CD4-positive, CD25-positive, alpha-beta regulatory T cell (primary cell): ENCODE measurements at regions not wholly inside any gene's neighbourhood (a gene's known extent, or its start where the extent isn't known, plus 50 kb on each side); places are given as distances from the start of the nearest gene placed in this dataset.

ENCODE experiments used
- ATAC-seq, 2 donors: fragments of 150-1000 bp; cut with Tn5 transposase; one replicate each; pipeline ENCODE4 v1.10.0; 2021; ENCODE audit warnings: low read depth in 2 of 2, moderate number of reproducible peaks in 2 of 2, moderate library complexity in 1 of 2
- DNase-seq, 3 donors: peaks; one replicate each; pipeline versions ENCODE4 v3.0.0 to v3.0.0-alpha.2; 2012 to 2022; ENCODE audit warnings: mixed read lengths in 1 of 3
- H3K27ac ChIP-seq: one replicate; pipeline ENCODE4 v1.7.0; 2013; ENCODE audit warnings: mild to moderate bottlenecking, low read length; ENCODE audit not compliant: insufficient read depth, poor library complexity, severe bottlenecking
- H3K27me3 ChIP-seq: one replicate; pipeline ENCODE4 v1.7.0; 2013; ENCODE audit warnings: low read length; ENCODE audit not compliant: control insufficient read depth, insufficient read depth
- H3K36me3 ChIP-seq: one replicate; pipeline ENCODE4 v1.7.0; 2013; ENCODE audit warnings: mild to moderate bottlenecking, low read length, moderate library complexity; ENCODE audit not compliant: control insufficient read depth, insufficient read depth
- H3K4me1 ChIP-seq: 2 replicates; pipeline ENCODE4 v1.7.0; 2013; ENCODE audit warnings: mild to moderate bottlenecking, low read length; ENCODE audit not compliant: insufficient read depth, control insufficient read depth, poor library complexity, severe bottlenecking
- H3K4me3 ChIP-seq: one replicate; pipeline ENCODE4 v1.7.0; 2013; ENCODE audit warnings: low read depth, mild to moderate bottlenecking, low read length, moderate library complexity
- H3K9me3 ChIP-seq, 2 experiments: 1 replicate in 1 of 2; 2 replicates in 1 of 2; pipeline ENCODE4 v1.7.0; 2013; ENCODE audit warnings: low read length in 2 of 2, mild to moderate bottlenecking in 1 of 2, moderate library complexity in 1 of 2; ENCODE audit not compliant: control insufficient read depth in 2 of 2
- H3K27ac Mint-ChIP-seq, 3 donors: one replicate each; pipeline ENCODE4 v1.8.0; 2020 to 2022; ENCODE audit warnings: mild to moderate bottlenecking in 3 of 3, mixed read lengths in 3 of 3, moderate library complexity in 2 of 3
- H3K27me3 Mint-ChIP-seq: one replicate; pipeline ENCODE4 v1.8.0; 2022; ENCODE audit warnings: mild to moderate bottlenecking, mixed read lengths
- H3K36me3 Mint-ChIP-seq: one replicate; pipeline ENCODE4 v1.8.0; 2020; ENCODE audit warnings: mixed read lengths
- H3K4me1 Mint-ChIP-seq, 4 donors: one replicate each; pipeline ENCODE4 v1.8.0; 2020 to 2022; ENCODE audit warnings: mixed read lengths in 4 of 4, mild to moderate bottlenecking in 1 of 4
- H3K4me3 Mint-ChIP-seq, 4 donors: one replicate each; pipeline ENCODE4 v1.8.0; 2020 to 2022; ENCODE audit warnings: mild to moderate bottlenecking in 4 of 4, mixed read lengths in 4 of 4, moderate library complexity in 3 of 4
- H3K9me3 Mint-ChIP-seq, 7 donors: one replicate each; pipeline ENCODE4 v1.8.0; 2020 to 2022; ENCODE audit warnings: mixed read lengths in 7 of 7, mild to moderate bottlenecking in 3 of 7, moderate library complexity in 2 of 7

DNA sequence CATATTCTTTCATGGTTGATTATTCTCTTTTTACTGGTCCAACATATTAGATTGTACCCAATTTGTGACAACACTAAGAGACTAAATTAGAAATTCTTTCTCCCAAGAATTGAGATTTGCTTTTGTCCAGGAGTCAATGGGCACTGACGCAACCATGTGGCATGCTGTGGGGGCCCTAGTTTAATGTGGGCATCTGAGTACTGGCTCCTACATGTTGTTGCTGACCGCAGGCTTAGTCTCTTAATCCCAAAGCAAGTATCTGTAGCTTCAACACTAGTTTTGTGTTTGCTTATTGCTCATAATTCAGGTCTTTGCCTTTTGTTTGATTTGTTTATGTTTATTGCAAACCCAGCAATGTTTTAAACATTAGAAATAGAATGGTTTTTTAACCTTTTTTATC lies 263.4 kb upstream of the NDST4 start:
- Histone ChIP-seq H3K27ac (no peak overlapping the region), H3K4me1 (no peaks in the 10 kb centered on the region), H3K9me3 (peaks cover 0 to 3% of the 10 kb centered on the region in 2 experiments), H3K27me3 (no peaks in the 10 kb centered on the region), H3K36me3 (no peaks in the 10 kb centered on the region), H3K4me3 (no peak overlapping the region)
- DNase-seq (no peak), ATAC-seq (no peak)
- no peak overlapping the region for H3K4me3 Mint-ChIP-seq
- no peaks in the 10 kb centered on the region for H3K27me3 Mint-ChIP-seq
- no peaks in the 10 kb centered on the region for H3K4me1 Mint-ChIP-seq
- H3K27ac Mint-ChIP-seq: no peak overlapping the region
- H3K36me3 Mint-ChIP-seq: no peaks in the 10 kb centered on the region
- peaks cover 0 to 14% (median 4%) of the 10 kb centered on the region in 7 donors for H3K9me3 Mint-ChIP-seq

DNA sequence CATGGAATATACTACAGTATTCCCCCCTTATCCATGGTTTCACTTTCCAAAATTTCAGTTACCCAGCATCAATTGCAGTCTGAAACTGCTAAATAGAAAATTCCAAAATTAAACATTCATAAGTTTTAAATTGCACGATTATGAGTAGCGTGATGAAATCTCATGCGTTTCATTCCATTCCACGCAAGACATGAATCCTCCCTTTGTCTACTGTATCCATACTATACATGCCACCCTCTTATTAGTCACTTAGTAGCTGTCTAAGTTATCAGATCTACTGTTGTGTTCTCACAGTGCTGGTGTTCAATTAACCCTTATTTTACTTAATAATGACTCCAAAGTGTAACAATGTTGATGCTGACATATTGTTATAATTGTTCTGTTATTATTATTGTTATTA lies 261.2 kb upstream of the NDST4 start:
- Histone ChIP-seq H3K36me3 (no peaks in the 10 kb centered on the region), H3K27ac (no peak overlapping the region), H3K4me1 (no peaks in the 10 kb centered on the region), H3K27me3 (no peaks in the 10 kb centered on the region), H3K9me3 (peaks cover 0 to 3% of the 10 kb centered on the region in 2 experiments), H3K4me3 (no peak overlapping the region)
- Mint-ChIP-seq H3K27ac (no peak overlapping the region), H3K9me3 (peaks cover 0 to 14% (median 4%) of the 10 kb centered on the region in 7 donors), H3K27me3 (no peaks in the 10 kb centered on the region), H3K4me1 (no peaks in the 10 kb centered on the region), H3K4me3 (no peak overlapping the region), H3K36me3 (no peaks in the 10 kb centered on the region)
- ATAC-seq: no peak
- no peak for DNase-seq

DNA sequence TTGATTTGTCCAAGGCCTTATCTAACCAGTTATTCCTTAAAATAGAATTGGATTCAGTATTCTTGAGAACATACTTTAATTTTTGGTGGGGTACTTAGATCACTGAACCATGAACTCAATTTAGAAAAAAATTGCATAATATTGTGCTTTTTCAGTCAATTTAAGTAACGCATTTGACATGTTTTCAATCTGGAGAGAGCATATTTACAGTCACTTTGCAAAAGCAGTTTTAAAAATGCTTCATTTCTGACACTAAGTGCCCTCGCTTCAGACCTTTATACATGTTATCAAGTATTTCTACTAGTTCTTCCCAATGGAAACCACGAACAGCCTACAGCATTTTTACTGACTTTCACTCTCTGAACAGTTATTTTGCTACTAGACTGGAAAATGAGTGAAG lies 257.1 kb upstream of the NDST4 start:
- no peak overlapping the region for H3K27ac Mint-ChIP-seq
- peaks cover 0 to 5% (median 2%) of the 10 kb centered on the region in 7 donors for H3K9me3 Mint-ChIP-seq
- Histone ChIP-seq H3K4me1 (no peaks in the 10 kb centered on the region), H3K27me3 (no peaks in the 10 kb centered on the region), H3K9me3 (peaks cover 0 to 2% of the 10 kb centered on the region in 2 experiments), H3K27ac (no peak overlapping the region), H3K36me3 (no peaks in the 10 kb centered on the region), H3K4me3 (no peak overlapping the region)
- H3K4me1 Mint-ChIP-seq: no peaks in the 10 kb centered on the region
- no peaks in the 10 kb centered on the region for H3K27me3 Mint-ChIP-seq
- no peak overlapping the region for H3K4me3 Mint-ChIP-seq
- no peak for DNase-seq
- H3K36me3 Mint-ChIP-seq: no peaks in the 10 kb centered on the region
- no peak for ATAC-seq

DNA sequence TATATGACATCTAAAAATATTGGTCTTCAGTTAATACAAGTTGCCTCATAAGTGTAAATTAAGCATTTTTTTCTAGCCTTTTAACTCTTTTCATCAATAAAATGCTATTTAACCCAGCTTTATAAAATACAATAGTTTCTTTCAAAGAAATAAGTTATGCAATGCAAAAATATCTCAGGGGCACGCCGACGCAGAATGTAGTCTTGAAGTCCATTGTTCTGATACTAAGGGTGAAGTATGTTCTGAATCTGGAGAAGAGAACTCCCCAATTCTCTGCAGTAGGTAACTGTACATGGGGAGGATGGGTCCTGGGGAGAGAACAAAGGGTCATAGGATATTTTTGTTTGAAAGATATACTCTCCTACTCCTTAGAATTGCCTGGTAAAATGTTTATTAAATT lies 256.6 kb upstream of the NDST4 start:
- Mint-ChIP-seq H3K27ac (no peak overlapping the region), H3K36me3 (no peaks in the 10 kb centered on the region), H3K27me3 (no peaks in the 10 kb centered on the region), H3K4me1 (no peaks in the 10 kb centered on the region), H3K9me3 (peaks cover 0 to 5% (median 1%) of the 10 kb centered on the region in 7 donors), H3K4me3 (no peak overlapping the region)
- Histone ChIP-seq H3K4me1 (no peaks in the 10 kb centered on the region), H3K27ac (no peak overlapping the region), H3K36me3 (no peaks in the 10 kb centered on the region), H3K9me3 (no peaks in the 10 kb centered on the region), H3K4me3 (no peak overlapping the region), H3K27me3 (no peaks in the 10 kb centered on the region)
- ATAC-seq: no peak
- no peak for DNase-seq

DNA sequence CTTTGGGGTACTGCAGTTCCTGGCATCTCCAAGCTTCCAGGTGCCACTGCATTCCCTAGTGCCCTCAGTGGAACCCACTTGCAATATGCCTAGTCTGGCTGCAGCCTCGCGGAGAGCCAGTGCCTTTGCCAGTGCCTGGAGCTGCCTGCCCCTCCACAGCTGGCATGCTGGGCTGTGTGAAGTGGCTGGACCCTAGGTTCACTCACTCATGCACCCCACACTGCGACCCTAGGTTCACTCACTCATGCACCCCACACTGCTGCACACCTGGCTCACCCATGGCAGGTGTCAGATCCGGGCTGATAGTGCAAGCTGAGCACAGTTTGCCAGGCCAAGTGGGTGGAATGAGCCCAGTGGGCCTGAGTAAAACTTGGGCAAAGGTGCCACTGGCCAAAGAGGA lies 253.0 kb upstream of the NDST4 start:
- Mint-ChIP-seq H3K9me3 (no peaks in the 10 kb centered on the region), H3K36me3 (no peaks in the 10 kb centered on the region), H3K27ac (no peak overlapping the region), H3K4me3 (no peak overlapping the region), H3K4me1 (no peaks in the 10 kb centered on the region), H3K27me3 (no peaks in the 10 kb centered on the region)
- no peaks in the 10 kb centered on the region for H3K36me3 ChIP-seq
- no peaks in the 10 kb centered on the region for H3K27me3 ChIP-seq
- no peak overlapping the region for H3K4me3 ChIP-seq
- no peaks in the 10 kb centered on the region for H3K9me3 ChIP-seq
- H3K4me1 ChIP-seq: no peaks in the 10 kb centered on the region
- DNase-seq: no peak
- H3K27ac ChIP-seq: no peak overlapping the region
- ATAC-seq: no peak

DNA sequence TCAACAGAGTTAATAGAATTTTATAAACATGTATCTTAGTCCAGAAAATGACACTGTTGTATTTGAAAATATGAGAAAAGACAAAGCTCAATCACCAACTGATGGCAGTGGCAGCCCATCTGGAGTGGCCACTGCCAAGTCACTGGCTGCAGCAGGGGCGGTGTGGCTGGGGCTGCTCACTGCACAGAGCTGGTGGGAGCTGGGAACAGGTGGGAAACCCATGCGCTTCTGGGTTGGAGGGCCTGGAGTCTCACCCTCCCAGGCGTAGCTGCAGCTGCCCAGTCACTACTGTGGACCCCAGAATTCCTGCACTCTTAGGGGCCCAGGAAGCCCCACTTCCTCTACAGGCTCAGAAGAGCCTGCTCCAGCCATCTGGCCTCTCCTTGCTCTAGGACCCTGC lies 251.8 kb upstream of the NDST4 start:
- DNase-seq (no peak), ATAC-seq (no peak)
- Histone ChIP-seq H3K4me3 (no peak overlapping the region), H3K4me1 (no peaks in the 10 kb centered on the region), H3K27me3 (no peaks in the 10 kb centered on the region), H3K9me3 (no peaks in the 10 kb centered on the region), H3K27ac (no peak overlapping the region), H3K36me3 (no peaks in the 10 kb centered on the region)
- Mint-ChIP-seq H3K36me3 (no peaks in the 10 kb centered on the region), H3K9me3 (no peaks in the 10 kb centered on the region), H3K4me1 (no peaks in the 10 kb centered on the region), H3K27me3 (no peaks in the 10 kb centered on the region), H3K27ac (no peak overlapping the region), H3K4me3 (no peak overlapping the region)

DNA sequence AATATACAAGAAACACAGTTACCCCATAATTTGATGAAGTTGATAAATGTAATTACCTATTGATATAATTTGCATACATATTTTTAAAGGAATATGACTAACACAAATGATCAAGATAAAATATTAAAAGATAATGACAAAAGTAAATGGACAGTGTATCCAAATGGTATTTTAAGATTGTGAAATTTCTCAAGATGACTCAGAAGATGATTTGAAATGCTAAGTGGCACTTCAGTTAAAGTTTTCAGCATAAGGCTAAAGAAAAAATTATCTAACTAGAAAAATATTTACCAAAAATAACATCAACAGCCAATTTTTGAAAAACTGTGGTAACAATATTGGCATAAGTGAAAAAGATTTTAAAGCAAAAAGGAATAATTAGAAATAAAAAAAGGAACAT lies 248.4 kb upstream of the NDST4 start:
- H3K27me3 Mint-ChIP-seq: no peaks in the 10 kb centered on the region
- peaks cover 0 to 8% (median 0%) of the 10 kb centered on the region in 7 donors for H3K9me3 Mint-ChIP-seq
- no peaks in the 10 kb centered on the region for H3K36me3 Mint-ChIP-seq
- H3K27ac Mint-ChIP-seq: no peak overlapping the region
- H3K36me3 ChIP-seq: no peaks in the 10 kb centered on the region
- no peaks in the 10 kb centered on the region for H3K27me3 ChIP-seq
- no peak for DNase-seq
- ATAC-seq: no peak
- peaks cover 0 to 5% of the 10 kb centered on the region in 2 experiments for H3K9me3 ChIP-seq
- H3K27ac ChIP-seq: no peak overlapping the region
- H3K4me1 ChIP-seq: no peaks in the 10 kb centered on the region
- no peak overlapping the region for H3K4me3 Mint-ChIP-seq
- H3K4me1 Mint-ChIP-seq: no peaks in the 10 kb centered on the region
- H3K4me3 ChIP-seq: no peak overlapping the region

DNA sequence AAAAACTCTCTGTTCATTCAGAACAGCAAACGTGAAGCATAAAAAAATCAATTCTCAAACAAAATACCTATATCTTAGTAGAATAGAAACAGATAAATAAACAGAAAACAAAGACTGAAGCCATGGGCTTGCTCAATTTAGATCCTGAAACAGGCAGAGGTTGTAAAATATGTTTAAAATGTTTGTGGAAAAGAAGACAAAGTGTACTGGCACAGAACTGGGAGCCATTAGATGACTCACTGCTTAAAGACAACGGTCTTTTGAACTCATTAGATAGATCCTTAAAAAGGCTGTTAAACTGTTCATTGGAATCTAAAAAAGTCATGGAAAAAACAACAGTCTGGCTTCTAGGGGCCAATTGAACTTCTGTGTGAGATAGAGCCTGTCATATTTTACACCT lies 247.0 kb upstream of the NDST4 start:
- no peaks in the 10 kb centered on the region for H3K27me3 ChIP-seq
- no peaks in the 10 kb centered on the region for H3K36me3 ChIP-seq
- H3K4me1 Mint-ChIP-seq: no peaks in the 10 kb centered on the region
- no peaks in the 10 kb centered on the region for H3K27me3 Mint-ChIP-seq
- ATAC-seq (no peak), DNase-seq (no peak)
- H3K27ac Mint-ChIP-seq: no peak overlapping the region
- no peaks in the 10 kb centered on the region for H3K4me1 ChIP-seq
- no peaks in the 10 kb centered on the region for H3K36me3 Mint-ChIP-seq
- H3K4me3 Mint-ChIP-seq: no peak overlapping the region
- H3K27ac ChIP-seq: no peak overlapping the region
- no peak overlapping the region for H3K4me3 ChIP-seq
- H3K9me3 Mint-ChIP-seq: peaks cover 0 to 13% (median 0%) of the 10 kb centered on the region in 7 donors
- peaks cover 0 to 5% of the 10 kb centered on the region in 2 experiments for H3K9me3 ChIP-seq
